GM03348 (cell line): ENCODE measurements at regions not wholly inside any gene's neighbourhood (a gene's known extent, or its start where the extent isn't known, plus 50 kb on each side); places are given as distances from the start of the nearest gene placed in this dataset.

ENCODE experiments used
- DNase-seq: peaks from one replicate; pipeline ENCODE4 v3.0.0; 2012; ENCODE audit warnings: low spot score

GRCh38 chr4:153137677-153138630 lies 66.3 kb upstream of the TRIM2 start:
- no peak for DNase-seq

- no peak for DNase-seq
Observed at GRCh38 chr4:153138736-153139135, 65.5 kb upstream of the TRIM2 start.

GRCh38 chr4:153140294-153140693 lies 63.9 kb upstream of the TRIM2 start:
- peak; percentile 43 for DNase-seq

- no peak for DNase-seq
Observed at GRCh38 chr4:153141238-153141637, 63.0 kb upstream of the TRIM2 start.

- peak; percentile 84 for DNase-seq
Observed at GRCh38 chr4:153142700-153143438, 61.4 kb upstream of the TRIM2 start.

- peak; percentile 41 for DNase-seq
Observed at GRCh38 chr4:153143527-153144348, 60.5 kb upstream of the TRIM2 start.

- no peak for DNase-seq
Observed at GRCh38 chr4:153146031-153146430, 58.2 kb upstream of the TRIM2 start.

GRCh38 chr4:153146961-153147360 lies 57.3 kb upstream of the TRIM2 start:
- no peak for DNase-seq

- DNase-seq = no peak
Observed at GRCh38 chr4:153148791-153149190, 55.5 kb upstream of the TRIM2 start.

GRCh38 chr4:153151535-153152455 lies 52.4 kb upstream of the TRIM2 start:
- no peak for DNase-seq

- DNase-seq = peak; percentile 19
Observed at GRCh38 chr4:153152501-153153338, 51.5 kb upstream of the TRIM2 start.

GRCh38 chr4:153153339-153153871 lies 50.8 kb upstream of the TRIM2 start:
- peak; percentile 68 for DNase-seq

- DNase-seq = peak; percentile 14
Observed at GRCh38 chr4:153154007-153154975, 50.0 kb upstream of the TRIM2 start.
